GM18873 (cell line): ENCODE measurements at regions not wholly inside any gene's neighbourhood (a gene's known extent, or its start where the extent isn't known, plus 50 kb on each side); places are given as distances from the start of the nearest gene placed in this dataset.

Experiments used
- ATAC-seq: cut with Tn5 transposase; IDR thresholded peaks from one replicate; pipeline ENCODE4 v1.9.1; 2021; ENCODE audit warnings: mild to moderate bottlenecking, moderate library complexity, moderate number of reproducible peaks; ENCODE audit not compliant: unreplicated experiment, low FRiP score

DNA sequence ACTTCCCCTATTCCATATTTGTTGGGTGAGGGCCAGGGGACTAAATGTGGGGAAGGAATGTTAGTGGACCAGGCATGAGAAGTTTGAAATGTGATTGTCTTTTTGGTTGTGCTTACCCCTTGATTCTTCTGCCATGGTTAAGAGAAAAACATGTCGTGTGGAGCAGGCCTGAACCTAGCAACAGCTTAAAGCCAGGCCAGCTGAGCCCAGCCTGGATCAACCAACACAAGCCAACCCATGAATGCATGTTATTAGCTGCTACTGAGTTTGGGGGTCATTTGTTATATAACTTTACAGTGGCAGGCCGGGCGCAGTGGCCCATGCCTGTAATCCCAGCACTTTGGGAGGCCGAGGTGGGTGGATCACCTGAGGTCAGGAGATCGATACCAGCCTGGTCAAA lies 52.4 kb upstream of the TRIO start:
- ATAC-seq: no peak

GRCh38 chr5:14090290-14090689 lies 52.9 kb upstream of the TRIO start:
- ATAC-seq: no peak

GRCh38 chr5:14089198-14089597 lies 53.9 kb upstream of the TRIO start:
- ATAC-seq: no peak

DNA sequence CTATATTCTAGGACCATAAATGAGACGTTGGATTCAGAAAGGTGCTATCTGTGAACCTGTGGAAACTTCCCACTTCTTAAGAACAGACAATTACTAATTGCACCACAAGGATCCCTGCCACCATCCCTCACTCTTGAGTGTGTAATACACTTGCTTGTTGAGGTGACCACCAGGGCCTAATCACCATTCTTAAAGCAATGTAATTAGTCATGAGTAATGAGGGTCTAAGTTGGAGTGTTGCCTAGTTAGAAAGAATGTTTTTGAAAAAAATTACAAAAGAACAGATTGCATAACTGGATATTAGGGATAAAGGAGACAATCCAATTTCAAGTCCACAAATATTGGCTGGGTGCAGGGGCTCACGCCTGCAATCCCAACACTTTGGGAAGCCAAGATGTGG lies 56.9 kb upstream of the TRIO start:
- no peak for ATAC-seq

DNA sequence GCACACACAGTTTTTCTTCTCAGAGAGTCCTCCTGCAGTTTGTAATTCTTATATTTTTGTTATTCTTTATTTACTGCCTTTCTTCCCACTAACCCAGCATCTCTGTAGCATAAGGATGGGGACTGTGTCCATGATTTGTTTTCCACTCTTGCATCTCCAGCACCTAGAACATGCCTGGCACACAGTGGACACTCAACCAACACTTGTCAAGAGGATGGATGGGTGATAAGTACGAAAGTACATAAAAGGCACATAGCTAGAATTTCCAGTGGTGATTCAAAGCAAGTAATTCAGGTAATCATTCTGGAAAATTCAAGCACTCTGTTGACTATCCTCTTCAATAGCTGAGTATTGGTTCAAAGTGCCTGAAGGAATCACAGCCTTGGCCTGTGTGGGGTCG lies 60.2 kb upstream of the TRIO start:
- no peak for ATAC-seq

DNA sequence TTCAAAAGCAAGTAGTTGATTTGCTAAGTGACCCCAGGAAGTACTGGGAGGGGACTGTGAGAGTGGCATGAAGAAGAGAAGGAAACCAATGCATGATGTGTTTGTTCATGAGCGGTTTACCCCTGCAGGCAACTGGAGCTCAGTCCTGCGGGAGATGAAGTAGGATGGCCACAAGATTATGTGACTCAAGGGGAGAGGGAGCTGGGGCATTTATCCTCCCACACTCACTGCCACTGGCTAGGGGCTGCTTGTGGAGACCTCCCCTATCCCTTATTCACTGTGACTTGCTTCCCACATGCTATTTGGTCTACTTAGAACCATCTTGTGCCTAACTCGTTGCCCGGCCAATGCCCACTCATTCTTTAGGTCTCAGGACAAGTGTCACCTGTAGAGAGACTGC lies 60.6 kb upstream of the TRIO start:
- ATAC-seq: no peak

DNA sequence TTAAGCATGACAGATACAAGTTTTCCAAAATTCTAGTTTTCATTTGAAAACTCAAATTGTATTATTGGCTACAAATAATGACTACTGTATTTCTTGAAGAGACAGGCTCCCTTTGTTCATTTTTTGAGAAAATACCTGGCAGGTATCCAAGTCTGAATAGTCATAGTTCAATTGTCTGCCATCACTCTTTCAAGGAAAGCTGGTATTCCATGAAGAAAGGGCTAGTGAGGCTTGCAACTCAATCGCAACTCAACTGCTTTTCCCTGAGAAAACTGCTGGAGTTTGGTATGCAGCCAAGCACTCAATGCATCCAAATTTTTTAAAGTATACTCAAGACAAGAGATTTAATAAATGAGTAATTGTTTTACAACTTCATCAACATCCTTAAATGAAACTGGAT lies 61.4 kb upstream of the TRIO start:
- no peak for ATAC-seq

GRCh38 chr5:14078716-14079115 lies 64.4 kb upstream of the TRIO start:
- ATAC-seq: no peak

GRCh38 chr5:14077501-14077900 lies 65.6 kb upstream of the TRIO start:
- ATAC-seq: no peak

DNA sequence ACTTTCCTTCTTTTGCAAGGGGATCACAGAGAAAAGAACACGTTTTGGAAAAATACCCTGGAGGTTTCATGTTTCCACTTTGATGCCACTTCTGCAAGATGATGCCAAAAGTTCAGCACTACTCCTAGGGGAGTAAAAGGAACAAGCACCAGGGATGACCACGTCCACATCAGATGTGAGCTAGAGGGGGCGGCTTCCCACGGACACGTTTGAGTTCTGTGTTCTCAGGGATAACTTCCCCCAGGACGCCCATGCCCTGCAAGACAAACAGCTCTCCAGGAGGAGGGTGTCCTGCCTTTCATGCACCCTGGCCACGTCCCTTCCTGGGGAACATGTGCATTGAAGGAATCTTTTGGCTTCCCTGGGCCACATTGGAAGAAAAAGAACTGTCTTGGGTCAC lies 66.6 kb upstream of the TRIO start:
- no peak for ATAC-seq

DNA sequence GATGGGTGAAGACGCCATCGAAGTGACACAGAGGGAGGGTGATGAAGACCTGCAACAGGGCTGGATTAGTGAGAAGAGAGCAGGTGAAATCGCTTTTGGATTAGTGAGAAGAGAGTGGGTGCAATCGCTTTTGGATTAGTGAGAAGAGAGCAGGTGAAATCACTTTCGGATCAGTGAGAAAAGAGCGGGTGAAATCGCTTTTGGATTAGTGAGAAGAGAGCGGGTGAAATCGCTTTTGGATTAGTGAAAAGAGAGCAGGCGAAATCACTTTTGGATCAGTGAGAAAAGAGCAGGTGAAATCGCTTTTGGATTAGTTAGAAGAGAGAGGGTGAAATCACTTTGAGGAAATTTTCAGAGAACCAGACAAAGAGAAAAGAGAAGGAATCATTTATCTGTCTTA lies 67.2 kb upstream of the TRIO start:
- no peak for ATAC-seq

GRCh38 chr5:14071433-14071832 lies 71.7 kb upstream of the TRIO start:
- no peak for ATAC-seq

- no peak for ATAC-seq
These were observed 74.1 kb upstream of the TRIO start for GRCh38 chr5:14069021-14069420.

- ATAC-seq: no peak
These were observed 75.0 kb upstream of the TRIO start for GRCh38 chr5:14068136-14068535.

GRCh38 chr5:14066326-14066725 lies 76.8 kb upstream of the TRIO start:
- no peak for ATAC-seq

DNA sequence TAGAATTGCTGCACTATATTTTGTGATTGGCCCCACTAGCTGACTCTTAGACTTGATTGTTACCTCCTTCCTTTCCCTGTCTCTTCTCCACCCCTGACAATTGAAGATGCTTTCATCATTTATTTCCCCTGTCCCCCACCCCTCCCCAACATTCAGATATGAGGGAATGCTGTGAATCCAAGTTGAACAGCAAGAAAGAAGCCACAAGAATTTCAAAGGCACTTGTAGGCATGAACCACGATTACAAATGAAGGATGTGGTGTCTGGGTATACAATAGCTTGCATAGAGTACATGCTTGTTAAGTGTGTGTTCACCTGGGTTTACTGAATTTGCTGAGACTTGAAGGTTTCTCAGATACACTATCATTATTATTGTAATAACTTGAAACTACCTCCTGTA lies 78.3 kb upstream of the TRIO start:
- no peak for ATAC-seq

DNA sequence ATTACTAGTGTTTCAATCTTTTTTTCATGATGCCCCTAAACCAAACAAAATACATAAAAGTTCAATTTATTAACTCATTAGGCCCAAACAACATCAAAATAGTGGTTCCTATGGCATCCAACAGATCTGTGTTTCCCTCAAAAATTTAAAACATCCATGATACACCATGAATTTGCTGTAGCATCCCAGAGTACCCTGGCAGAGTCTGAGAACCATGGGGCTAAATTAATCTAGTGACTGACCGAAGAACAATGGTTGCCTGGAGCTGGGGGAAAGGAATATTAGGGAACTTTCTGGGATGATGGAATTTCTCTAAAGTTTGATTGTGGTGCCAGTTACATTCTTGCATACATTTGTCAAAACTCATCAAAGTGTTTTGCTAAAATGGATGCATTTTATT lies 79.5 kb upstream of the TRIO start:
- ATAC-seq: no peak

DNA sequence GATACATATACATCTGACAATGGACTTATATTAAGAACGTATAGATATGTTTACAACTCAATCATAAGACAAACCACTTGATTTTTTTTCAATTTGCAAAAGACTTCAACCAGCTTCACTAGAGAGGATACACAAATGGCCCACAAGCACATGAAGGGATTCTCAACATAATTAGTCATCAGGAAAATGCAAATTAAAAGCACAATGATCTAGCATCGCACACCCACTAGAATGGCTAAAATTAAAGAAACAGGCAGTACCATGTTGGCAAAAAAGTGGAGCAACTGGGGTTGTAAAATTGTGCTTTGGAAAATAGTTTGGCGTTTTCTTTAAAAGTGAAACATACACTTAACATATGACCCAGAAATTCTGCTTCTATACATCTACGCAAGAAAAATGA lies 80.0 kb upstream of the TRIO start:
- no peak for ATAC-seq

DNA sequence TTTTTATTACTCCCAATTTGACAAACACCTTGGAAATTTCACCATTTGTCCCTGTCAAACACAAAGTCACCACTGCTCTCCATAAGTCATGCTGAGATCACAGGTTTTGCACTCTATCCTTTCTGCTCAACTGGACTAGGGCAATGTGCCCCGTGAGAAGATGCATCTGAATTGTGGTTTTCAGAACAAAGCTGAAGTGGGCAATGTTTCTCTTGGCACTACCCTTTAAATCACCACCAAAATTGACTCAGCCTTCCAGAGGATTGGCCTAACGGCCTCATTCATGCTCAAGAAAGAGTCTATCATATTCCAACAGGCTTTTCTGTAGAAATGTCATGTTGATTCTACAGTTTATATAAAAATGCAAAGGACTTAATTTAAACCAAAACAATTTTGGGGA lies 81.0 kb upstream of the TRIO start:
- no peak for ATAC-seq

GRCh38 chr5:14061106-14061505 lies 82.0 kb upstream of the TRIO start:
- ATAC-seq: no peak

DNA sequence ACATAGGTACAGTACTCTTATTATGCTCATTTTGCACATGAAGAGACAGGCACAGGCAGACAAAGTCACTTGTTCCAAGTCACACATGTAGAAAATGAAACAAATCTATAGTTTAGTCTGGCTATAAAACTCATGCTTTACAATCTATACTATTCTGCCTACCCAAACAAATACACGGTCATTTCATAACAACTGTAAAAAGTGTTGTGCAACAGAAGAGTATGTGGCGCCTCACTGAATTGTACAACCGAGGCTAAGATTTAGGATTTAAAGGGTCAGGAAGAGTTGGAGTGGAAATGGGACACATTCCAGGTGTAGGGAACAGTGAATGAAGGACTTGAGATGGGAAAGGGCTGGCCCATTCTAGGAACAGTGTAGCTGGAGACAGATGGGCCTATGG lies 82.9 kb upstream of the TRIO start:
- ATAC-seq: no peak

DNA sequence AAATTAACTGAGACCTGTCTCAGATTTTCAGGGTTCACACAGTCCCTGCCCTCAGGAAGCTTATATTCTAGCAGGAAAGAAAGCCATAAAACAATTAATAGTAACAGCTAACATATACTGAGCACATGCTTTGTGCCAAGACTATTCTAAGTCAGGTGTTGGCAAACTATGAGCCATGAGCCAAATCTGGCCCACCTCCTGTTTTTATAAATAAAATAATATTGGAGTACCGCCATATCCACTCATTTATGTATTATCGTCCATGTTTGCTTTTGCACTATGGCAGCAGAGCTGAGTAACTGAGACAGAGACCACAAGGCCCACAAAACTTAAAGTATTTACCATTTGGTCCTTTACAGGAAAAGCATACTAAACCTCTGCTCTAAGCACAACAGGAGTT lies 83.3 kb upstream of the TRIO start:
- ATAC-seq: no peak

GRCh38 chr5:14057289-14057688 lies 85.9 kb upstream of the TRIO start:
- no peak for ATAC-seq

DNA sequence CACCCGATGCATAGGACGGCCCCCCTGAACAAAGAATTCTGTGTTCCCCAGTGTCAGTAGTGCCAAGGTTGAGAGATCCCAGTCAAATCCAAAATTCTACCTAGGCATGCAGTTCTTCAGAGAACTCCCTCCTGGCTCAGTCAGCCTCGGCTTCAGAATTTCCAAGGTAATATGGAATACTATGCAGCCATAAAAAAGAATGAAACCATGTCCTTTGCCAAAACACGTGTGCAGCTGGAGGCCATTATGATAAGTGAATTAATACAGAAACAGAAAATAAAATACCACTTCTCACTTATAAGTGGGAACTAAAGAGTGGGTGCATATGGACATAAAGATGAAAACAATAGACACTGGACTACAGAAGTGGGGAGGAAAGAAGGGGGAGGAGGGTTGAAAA lies 87.1 kb upstream of the TRIO start:
- ATAC-seq: no peak
